IPS DF 19.7 (cell line): ENCODE measurements at regions not wholly inside any gene's neighbourhood (a gene's known extent, or its start where the extent isn't known, plus 50 kb on each side); places are given as distances from the start of the nearest gene placed in this dataset.
"Not testable (repeated sequence)": the region's sequence is repeated elsewhere in the genome, so short reads cannot be mapped to it uniquely, and the experiment has no call there.

Experiments
- DNase-seq: peaks from one replicate; pipeline ENCODE4 v3.0.0-alpha.2; 2013; ENCODE audit warnings: low read depth, low spot score

- DNase-seq: no peak
Observed at GRCh38 chr17:16870253-16871245, 101.4 kb downstream of the TNFRSF13B start.

GRCh38 chr17:16869531-16870252 is 102.2 kb downstream of the TNFRSF13B start:
- DNase-seq: not testable (repeated sequence)

- DNase-seq: not testable (repeated sequence)
Observed at GRCh38 chr17:16868616-16869015, 103.3 kb downstream of the TNFRSF13B start.

- DNase-seq: not testable (repeated sequence)
Observed at GRCh38 chr17:16867545-16867944, 104.4 kb downstream of the TNFRSF13B start.

GRCh38 chr17:16866841-16867240 is 105.1 kb downstream of the TNFRSF13B start:
- not testable (repeated sequence) for DNase-seq

GRCh38 chr17:16866436-16866835 is 105.5 kb downstream of the TNFRSF13B start:
- no peak for DNase-seq

GRCh38 chr17:16865704-16866103 is 106.2 kb downstream of the TNFRSF13B start:
- not testable (repeated sequence) for DNase-seq

GRCh38 chr17:16865077-16865613 is 106.8 kb downstream of the TNFRSF13B start:
- DNase-seq: not testable (repeated sequence)

- not testable (repeated sequence) for DNase-seq
Observed at GRCh38 chr17:16864462-16865076, 107.3 kb downstream of the TNFRSF13B start.

- not testable (repeated sequence) for DNase-seq
Observed at GRCh38 chr17:16861152-16861551, 110.8 kb downstream of the TNFRSF13B start.

- DNase-seq: not testable (repeated sequence)
Observed at GRCh38 chr17:16860467-16860866, 111.5 kb downstream of the TNFRSF13B start.

- DNase-seq: not testable (repeated sequence)
Observed at GRCh38 chr17:16859515-16859914, 112.4 kb downstream of the TNFRSF13B start.

GRCh38 chr17:16857746-16858145 is 114.2 kb downstream of the TNFRSF13B start:
- DNase-seq: not testable (repeated sequence)

GRCh38 chr17:16856846-16857245 is 115.1 kb downstream of the TNFRSF13B start:
- not testable (repeated sequence) for DNase-seq

GRCh38 chr17:16856171-16856570 is 115.7 kb downstream of the TNFRSF13B start:
- not testable (repeated sequence) for DNase-seq

GRCh38 chr17:16854636-16855035 is 117.3 kb downstream of the TNFRSF13B start:
- DNase-seq: not testable (repeated sequence)

GRCh38 chr17:16853661-16854320 is 118.1 kb downstream of the TNFRSF13B start:
- no peak for DNase-seq

GRCh38 chr17:16849861-16850260 is 122.1 kb downstream of the TNFRSF13B start:
- DNase-seq: not testable (repeated sequence)

GRCh38 chr17:16848997-16849396 is 122.9 kb downstream of the TNFRSF13B start:
- DNase-seq: not testable (repeated sequence)

GRCh38 chr17:16845098-16845497 is 126.8 kb downstream of the TNFRSF13B start:
- not testable (repeated sequence) for DNase-seq

- DNase-seq: not testable (repeated sequence)
Observed at GRCh38 chr17:16844669-16845068, 127.2 kb downstream of the TNFRSF13B start.
